Stimulated activated CD4-positive, alpha-beta T cell treated with anti-CD3 and anti-CD28 coated beads, Interleukin-1b, Interleukin-23, amount 100 ng/mL, for 4 hours (primary cell): ENCODE measurements at regions not wholly inside any gene's neighbourhood (a gene's known extent, or its start where the extent isn't known, plus 50 kb on each side); places are given as distances from the start of the nearest gene placed in this dataset.
"Not testable (repeated sequence)": the region's sequence is repeated elsewhere in the genome, so short reads cannot be mapped to it uniquely, and the experiment has no call there.

Experiments
- DNase-seq, 2 donors: peaks; one replicate each; pipeline ENCODE4 v3.0.0-alpha.2; 2020; ENCODE audit warnings: low read depth in 2 of 2

DNA sequence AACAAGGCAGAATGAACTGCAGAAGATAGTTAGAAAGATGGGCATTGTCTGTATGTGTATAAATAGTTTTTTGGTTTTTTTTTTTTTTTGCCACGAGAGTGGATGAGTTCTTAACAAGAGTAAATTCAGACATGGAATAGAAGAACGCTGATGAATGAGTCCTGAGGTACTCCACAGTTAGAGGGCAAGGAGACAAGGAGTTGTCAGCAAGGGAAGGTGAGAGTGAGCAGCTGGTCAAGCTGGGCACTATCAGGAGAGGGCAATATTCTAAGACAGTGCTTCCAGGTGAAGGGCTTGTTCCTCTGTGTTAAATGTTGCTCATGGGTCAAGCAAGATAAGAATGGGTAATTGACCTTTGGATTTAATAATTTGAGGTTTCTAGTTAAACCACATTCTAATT is 138.6 kb upstream of the FAM78B start:
- DNase-seq = no peak

DNA sequence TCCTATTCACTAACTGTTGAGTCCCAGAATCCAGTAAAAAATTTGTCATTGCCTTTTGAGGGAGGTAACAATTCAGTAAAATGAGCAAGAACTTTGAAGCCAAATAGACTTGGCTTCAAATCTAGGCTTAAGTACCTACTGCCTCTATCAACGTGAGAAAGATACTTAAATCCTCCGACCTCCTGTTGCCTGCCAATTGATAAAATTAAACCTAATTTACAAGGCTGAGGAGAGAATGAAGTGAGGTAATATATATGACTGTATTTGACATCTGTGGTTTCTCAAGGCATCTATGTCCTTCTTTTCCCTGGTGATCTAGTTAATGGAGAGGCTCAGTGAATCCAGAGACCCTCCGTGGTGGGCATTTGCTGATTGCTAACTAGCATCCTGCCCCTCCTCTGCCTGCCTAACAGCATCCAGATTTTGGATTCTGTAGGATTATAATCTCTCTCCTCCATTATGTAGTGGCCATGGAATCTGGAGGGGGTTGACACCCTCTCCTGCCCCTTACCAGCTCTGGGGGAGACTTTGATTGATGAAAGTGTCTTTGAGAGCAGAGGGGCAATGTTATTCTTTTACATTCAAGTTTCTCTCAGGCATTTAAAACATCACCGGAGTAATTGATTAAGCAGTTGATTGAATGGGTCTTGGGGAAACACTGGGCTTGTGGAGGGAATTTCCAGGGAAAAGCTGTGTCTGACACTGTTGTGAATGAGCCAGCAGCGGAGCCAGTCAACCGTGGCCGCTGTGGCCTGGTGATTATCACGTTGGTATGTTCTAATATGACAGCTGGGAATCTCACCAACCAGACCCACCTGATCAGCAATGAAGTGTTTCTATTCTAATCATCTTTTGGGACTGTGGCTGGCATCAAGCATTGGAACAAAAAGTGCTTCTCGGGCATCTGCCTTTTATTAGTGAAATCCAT is 140.7 kb upstream of the FAM78B start:
- no peak for DNase-seq

DNA sequence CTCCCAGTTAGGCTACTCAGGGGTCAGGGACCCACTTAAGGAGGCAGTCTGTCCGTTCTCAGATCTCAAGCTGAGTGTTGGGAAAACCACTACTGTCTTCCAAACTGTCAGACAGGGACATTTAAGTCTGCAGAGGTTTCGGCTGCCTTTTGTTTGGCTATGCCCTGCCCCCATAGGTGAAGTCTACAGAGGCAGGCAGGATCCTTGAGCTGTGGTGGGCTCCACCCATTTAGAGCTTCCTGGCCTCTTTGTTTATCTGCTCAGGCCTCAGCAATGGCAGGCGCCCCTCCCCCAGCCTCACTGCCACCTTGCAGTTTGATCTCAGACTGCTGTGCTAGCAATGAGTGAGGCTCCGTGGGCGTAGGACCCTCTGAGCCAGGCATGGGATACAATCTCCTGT is 149.5 kb upstream of the FAM78B start:
- not testable (repeated sequence) for DNase-seq

DNA sequence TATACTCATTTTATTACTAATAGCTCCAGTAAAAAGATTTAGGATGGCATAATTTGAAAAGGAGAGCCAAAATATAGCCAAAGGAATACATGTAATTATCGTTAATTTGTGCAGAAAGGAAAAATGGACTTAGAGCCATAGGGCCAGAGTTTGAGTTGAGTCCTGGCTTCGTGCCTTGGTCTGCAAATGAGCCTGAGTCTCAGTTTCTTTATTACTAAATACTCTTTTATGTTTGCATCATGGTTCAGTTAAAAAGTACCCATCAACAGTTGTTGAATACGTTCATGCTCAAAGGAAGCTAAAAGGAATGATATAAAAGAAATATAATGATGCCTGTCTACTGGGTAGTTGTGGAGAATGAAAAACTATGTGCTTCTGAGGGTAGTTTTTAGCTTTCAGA is 155.7 kb upstream of the FAM78B start:
- no peak for DNase-seq

DNA sequence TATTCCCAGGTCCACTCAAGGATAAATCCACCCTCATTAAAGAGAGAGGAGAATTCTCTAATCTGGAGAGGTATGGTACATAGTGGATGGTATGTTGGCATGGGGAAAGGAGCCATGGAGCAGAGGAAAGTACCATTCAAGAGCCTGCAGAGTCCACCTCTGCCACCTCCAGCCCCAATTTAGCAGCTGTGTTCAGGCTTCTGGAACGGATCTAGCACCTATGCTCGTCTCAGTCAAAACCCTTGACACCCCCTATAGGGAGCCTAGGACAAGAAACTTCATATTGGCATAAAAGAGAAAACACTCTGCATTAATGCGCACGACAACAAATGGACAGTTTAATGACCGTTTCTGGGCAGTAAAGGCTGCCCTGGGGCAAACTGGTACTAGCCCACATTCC is 161.1 kb upstream of the FAM78B start:
- DNase-seq = no peak

DNA sequence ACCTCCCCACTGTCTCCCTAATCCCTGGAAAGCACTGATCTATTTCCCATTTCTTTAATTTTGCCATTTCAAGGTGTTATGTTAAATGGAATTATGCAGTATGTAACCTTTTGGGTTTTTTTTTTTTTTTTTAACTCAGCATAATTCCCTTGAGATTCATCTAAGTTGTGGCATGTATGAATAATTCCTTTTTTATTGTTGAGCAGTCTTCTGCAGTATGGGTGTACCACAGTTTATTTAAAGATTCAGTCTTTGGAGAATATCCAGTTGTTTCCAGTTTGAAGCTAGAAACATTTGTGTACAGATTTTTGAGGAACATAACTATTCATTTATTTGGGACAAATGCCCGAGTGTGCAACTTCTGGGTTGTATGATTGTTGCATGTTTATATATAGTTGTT is 162.2 kb upstream of the FAM78B start:
- no peak for DNase-seq

DNA sequence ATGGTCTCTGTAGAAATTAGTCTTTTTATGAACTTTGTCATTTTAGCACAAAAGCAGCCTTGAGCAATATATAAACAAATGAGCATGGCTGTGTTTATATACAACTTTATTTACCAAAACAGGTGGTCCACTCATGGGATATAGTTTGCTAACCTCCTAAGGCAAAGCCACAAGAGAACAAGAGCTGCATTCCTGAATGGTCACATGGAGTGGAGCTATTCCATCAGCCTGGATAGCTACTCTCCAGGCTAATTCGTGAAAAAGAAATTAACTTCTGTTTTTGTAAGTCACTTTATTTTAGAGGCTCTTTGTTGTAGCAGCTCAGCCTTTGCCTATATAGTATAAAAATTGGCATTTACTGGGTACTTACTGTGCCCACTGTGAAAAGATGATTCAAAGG is 163.3 kb upstream of the FAM78B start:
- DNase-seq = no peak

DNA sequence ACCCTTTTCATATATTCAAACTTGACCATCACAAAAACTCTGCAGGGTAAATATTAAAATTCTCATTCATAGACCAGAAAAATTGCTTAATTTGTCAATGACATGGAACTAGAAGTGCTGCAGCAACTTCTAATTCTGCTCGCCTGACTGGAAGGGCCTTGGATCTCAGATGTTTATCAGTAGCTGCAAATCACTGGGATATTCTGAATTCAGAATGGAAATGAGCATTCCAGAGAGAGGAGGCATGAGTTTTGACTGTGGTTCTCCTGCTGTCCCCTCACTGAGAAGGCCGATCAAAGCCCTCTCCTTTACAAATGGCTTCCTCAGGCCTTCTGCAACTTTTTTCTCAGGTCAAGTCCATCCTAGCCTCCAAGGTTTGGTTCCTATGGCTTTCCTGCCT is 171.3 kb upstream of the FAM78B start:
- DNase-seq = no peak

DNA sequence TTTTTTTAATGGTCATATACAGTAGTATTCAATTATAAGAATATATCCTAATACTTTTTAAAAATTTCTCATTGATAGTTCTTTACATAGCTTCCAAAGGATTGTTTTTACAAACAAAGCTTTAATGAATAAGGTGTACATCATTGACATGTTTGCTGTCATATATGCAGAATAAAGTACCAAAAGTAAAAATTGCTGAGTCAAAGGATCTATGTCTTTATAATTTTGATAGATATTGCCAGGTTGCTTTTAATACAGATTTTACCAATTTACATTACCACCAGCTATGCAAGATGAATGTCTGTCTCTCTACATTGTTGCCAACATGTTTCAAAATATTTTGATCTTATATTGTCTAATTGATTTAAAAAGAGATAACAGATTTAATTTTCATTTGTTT is 173.9 kb upstream of the FAM78B start:
- DNase-seq = no peak

DNA sequence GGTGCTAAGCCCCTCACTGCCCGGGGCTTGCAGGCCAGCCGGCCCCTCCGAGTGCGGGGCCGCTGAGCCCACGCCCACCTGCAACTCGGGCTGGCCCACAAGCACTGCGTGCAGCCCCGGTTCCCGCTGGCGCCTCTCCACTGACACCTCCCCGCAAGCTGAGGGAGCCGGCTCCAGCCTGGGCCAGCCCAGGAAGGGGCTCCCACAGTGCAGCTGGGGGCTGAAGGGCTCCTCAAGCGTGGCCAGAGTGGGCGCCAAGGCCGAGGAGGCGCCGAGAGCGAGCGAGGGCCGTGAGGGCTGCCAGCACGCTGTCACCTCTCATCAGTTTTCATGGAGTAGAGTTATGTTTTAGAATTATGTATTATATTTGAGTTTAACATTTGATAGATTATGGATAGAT is 176.5 kb upstream of the FAM78B start:
- no peak for DNase-seq

DNA sequence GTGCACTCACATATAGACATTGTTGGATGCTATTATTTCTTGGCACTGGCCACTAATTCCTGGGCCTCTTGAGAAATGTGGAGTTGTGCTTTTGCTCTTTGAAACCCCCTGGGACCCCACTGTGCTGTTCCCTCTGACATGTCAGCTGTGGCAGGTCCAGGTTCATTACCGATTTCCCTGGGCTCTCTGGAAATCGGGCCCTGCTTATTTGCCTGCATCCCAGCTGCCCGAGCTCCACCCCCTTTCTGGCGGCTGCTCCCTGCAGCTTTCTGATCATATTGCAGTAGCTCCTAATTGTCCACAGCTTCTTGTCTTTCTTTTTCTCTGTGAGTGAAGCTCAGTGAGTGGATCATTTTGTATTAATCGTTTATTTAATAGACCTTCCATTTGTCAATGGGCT is 183.7 kb upstream of the FAM78B start:
- no peak for DNase-seq

DNA sequence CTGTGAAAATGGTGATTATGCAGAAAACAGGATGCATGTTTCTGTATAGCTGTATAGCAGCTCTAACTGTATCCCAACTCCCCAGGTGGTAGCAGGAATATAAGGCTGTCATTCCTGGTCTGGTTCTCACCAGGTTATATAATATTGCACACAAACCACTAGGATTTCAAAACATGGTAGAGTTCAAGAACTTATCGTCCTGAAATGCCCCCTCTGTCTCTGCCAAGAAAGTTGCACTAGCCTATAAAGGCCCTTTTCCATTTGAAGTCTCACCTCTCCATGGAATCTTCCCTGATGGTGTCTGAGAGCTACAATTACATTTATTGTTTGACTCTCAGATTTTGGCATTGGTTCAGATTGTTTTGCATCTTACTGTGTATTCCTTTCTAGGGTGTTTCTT is 184.9 kb upstream of the FAM78B start:
- DNase-seq = no peak

DNA sequence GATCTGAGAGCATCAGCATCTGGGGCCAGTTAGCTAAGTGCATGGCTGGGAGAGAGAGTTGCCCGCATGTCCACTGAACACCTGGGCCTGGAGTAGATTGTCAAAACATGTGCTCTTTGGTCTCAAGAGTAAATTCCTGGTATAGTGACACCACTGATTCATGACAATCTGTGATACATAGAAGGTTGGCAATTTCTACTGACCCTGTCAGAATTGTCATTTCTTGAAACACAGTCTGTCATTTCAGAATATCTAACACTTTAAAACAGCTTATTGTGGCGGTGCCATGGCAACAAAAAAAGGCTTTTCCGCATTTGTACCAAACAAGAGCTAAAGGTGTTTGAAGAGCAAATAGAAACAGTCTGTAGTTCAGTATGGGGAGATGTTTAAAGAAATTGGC is 186.4 kb upstream of the FAM78B start:
- no peak for DNase-seq

DNA sequence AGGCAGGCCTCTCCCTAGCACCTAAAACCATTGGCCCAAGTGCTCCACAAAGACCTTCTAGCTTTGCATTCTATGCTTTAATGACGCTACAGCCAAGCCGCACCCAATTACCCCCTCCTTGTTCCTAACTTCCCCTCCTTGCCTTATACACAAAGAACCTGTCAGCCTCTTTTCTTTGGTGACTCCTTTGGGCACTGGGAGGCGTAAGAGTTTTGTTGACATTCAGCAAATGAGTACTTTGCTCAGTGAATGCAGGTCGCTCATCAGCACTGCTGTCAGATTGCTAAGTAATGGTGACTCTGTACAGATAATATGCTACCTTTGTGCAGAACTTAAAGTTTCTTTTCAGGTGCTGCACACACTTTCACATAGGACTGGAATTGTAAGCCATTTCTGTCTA is 187.6 kb upstream of the FAM78B start:
- no peak for DNase-seq

DNA sequence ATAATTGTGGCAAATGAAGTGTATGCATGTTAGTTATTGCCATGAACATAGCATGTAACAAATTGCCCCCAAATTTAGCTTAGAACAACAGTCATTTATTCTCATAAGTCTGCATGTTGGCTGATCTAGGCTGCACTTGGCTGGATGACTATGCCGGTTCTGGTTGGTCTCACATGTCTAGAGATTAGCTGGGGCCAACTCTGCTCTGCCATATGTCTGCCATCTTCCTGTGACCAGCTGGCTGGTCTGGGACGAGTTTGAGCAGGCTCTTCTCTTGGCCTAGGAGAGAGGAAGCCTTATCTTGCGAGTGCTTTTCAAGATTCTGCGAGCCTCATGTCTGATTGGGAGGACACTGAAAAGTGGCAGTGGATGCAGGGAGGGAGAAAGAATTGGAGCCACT is 198.3 kb upstream of the FAM78B start:
- DNase-seq = no peak

DNA sequence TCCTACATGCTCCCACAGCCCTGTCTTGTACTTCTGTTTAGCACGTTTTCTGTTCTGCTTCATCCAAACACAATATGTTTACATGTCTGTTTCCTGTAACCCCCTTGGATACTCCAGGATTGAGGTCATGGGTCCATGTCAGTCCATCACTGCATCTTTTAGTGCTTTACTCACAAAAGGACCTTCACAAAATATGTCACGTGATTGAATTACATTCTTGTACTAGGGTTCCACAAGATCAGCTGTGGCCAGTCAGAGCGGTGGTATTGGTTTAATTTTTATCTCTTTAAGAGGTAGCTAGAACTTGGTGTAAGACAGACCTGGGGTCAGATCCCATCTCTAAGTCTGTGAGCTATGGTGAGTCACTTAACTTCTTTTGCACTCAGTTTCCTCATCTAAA is 201.2 kb upstream of the FAM78B start:
- DNase-seq = no peak

DNA sequence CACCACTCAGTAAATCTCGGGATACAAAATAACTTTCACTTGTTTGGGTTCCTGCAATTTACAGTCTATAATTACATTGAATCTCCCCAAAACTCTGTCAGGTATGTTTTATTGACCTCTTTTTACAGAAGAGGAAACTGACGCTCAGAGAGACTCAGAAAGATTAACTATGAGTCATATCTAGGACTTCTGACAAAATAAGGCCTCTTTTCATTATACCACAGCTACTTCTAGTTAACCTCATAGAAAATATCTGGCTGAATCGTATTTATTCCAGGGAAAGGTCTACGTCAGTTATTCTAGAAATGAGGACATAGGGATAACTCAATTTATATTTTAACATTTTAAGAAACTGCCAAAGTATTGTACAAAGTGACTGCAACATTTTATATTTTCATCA is 211.1 kb upstream of the FAM78B start:
- no peak for DNase-seq

DNA sequence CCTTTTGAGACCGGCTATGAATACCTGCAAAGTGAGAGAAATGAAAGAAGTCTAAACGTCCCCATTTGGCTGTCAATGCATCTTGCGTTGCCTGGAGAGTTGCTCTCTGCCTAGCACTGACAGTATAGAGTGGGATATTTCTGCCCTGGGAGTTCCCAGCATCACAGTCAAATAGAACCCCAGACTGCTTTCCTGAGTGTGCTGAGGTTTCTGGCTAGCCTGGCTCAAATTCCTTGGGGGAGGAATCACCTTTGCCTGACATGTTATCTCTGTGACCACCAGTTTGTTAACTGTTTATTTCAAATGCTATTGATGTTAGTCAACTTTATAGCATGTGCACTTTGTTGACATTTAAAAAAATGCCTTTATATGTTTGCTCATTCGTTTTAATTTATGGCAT is 212.0 kb upstream of the FAM78B start:
- no peak for DNase-seq

DNA sequence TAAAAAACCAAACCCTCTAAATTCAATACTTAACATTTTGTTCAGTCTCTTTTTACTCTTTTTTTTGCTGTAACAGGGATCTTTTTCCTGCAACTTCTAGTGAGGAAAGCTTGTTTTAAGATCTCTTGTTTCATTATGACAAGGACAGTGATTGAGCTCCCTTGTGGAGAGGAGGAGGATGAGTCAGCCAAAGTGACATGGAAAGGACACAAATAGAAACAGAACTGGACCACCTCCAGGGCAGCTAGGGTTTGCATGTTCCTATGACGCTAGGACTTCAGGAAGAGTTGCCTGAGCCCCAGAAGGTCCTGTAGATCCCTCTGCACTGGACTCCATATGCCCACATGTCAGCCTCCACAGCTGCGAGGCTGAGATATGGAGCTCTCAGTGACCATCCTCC is 212.6 kb upstream of the FAM78B start:
- DNase-seq = no peak

DNA sequence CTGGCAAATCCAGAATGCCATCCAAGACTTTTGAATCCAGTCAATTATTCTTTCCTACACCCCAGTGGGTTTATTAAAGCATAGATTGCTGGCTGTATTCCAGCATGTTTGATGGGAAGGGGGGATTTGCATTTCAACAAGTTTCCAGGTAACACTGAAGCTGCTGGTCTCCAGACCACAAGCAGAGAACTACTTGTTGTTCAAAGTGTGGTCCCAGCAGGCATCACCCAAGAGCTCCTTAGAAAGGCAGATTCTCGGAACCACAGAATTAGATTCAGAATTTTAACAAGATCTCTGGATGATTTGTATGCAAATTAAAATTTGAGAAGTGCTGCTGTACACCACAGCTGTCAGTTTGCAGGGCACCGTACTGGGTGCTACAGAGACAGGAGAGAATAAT is 216.3 kb upstream of the FAM78B start:
- no peak for DNase-seq

DNA sequence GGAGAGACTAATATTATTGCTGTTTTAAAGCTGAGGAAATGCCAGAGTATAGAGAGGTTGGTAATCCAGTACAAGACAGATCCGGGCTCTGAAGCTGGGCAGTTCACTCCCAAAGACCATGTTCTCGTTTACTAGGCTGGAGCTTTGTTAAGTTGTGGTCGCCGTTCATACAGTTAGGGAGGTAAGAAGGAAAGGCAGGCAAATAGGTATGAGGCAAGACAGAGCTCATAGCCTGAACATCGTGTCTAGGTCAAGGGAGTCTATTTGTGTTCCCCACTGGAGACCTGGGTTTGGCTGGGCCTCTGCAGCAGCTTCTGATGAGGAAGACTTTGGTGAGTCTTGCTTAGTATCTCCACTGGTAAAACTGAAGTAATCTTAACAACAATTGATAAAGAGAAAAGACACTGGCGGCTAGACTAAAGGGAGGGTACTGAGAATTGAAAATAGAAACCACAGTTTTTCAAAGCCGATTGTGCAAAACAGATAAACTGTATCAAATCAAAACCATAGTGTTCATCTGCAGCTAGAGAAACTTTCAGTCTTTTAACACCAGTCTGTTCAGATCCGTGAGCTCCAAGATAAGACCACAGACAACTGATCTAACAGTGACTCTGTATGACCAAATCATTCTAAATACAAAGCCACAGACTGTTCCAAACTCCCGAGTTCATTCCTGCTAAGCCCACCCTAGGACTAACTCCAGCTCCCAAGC is 217.0 kb upstream of the FAM78B start:
- DNase-seq = no peak

DNA sequence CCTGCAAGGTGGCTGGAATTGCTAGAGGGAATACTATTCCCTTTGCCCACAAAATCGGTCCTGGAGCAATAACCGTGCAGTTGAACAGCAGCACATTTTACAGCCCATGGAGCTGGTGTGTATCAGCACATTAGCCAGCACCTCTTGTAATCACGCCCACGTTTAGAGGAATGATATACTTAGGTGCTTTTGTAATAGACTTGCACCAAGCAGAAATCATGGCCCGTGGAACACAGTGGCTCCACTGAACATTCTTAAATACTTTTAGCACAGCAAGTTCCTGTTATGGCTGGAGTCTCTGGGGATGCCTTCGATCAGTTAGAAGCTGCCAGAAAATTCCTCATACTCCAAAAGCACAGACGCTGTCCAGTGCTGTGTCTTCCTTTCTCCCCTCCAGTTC is 218.1 kb upstream of the FAM78B start:
- DNase-seq = no peak

DNA sequence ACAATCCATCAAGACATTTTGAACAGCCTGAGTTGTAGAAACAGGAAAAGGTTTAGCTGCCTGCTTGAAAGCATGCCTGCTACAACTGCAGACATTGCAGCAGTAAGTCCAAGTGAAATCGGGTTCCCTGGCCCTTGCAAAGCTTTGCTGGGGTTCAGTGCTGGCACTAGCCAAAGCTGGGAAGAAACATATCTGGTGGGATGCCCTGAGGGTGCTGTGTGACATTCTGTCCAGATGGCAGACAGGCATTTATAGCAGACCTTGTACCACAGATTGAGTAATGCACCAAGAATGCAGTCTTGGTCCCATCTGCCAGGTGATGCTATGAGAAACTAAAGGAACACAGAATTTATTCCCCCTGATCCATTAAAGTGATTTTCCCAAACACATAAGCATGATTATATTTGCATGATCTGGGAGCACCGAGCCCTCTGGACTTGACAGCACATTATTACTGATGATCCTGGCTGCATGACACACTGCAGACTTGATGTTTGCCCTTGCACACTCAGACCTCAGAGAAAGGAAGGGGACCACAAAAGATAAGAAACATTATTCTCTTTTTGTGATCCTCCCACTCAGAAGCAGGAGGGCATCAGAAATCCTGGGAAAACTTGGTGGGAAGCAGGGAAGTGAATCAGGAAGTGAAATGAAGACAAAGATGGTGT is 223.7 kb upstream of the FAM78B start:
- DNase-seq = no peak
